ENCODE measurements at regions not wholly inside any gene's neighbourhood (a gene's known extent, or its start where the extent isn't known, plus 50 kb on each side); places are given as distances from the start of the nearest gene placed in this dataset.

GRCh38 chr19:31597616-31598015, 248.4 kb upstream of the TSHZ3 start:
- no peaks in the 10 kb centered on the region for H3K27me3 ChIP-seq (replicated peaks; ENCODE audit: control insufficient read depth, insufficient read depth, low read length)
- TF ChIP-seq, protein P1, sequence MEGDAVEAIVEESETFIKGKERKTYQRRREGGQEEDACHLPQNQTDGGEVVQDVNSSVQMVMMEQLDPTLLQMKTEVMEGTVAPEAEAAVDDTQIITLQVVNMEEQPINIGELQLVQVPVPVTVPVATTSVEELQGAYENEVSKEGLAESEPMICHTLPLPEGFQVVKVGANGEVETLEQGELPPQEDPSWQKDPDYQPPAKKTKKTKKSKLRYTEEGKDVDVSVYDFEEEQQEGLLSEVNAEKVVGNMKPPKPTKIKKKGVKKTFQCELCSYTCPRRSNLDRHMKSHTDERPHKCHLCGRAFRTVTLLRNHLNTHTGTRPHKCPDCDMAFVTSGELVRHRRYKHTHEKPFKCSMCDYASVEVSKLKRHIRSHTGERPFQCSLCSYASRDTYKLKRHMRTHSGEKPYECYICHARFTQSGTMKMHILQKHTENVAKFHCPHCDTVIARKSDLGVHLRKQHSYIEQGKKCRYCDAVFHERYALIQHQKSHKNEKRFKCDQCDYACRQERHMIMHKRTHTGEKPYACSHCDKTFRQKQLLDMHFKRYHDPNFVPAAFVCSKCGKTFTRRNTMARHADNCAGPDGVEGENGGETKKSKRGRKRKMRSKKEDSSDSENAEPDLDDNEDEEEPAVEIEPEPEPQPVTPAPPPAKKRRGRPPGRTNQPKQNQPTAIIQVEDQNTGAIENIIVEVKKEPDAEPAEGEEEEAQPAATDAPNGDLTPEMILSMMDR (IDR thresholded peaks at IDR 0.05; ENCODE audit: insufficient read depth, low read length, poor library complexity, severe bottlenecking) = no peak
- DNase-seq (ENCODE audit: extremely low read depth, insufficient read length) = no peak
- H3K36me3 ChIP-seq (ENCODE audit: control insufficient read depth, insufficient read depth, low read length) = no peaks in the 10 kb centered on the region
- no peak overlapping the region for H3K4me3 ChIP-seq (replicated peaks; ENCODE audit: low read depth, low read length)

- no peak for DNase-seq (ENCODE audit: extremely low read depth, insufficient read length)
- no peak overlapping the region for H3K4me3 ChIP-seq (replicated peaks; ENCODE audit: low read depth, low read length)
Measured at GRCh38 chr19:31598730-31599238, 249.5 kb upstream of the TSHZ3 start.

DNA sequence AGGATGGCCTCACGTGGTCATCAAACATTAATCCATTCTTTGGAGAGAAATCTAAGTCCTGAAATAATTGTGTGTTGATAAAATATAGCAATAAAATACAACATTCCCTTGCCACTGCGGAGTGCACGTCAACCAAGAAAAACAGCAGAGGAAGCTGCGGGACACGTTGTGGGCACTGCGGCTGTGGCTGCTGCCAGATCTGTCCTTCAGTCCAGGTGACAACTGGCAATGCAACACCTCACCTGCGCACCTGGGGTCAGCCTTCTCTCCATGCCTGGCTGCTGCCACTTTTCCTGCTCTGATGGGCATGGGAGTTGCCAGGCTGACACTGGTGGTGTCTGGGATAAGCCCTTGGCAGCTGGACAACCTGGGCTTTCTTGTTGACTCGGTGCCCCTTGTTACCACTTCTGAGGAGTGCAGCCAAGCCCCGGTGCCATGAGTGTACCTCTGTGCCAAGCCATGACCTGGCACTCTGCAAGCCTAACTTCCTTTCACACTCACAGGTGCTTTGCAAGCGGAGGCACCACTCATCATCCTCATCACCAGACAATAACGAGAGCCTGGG, 251.6 kb upstream of the TSHZ3 start:
- DNase-seq (ENCODE audit: extremely low read depth, insufficient read length) = no peak
- Histone ChIP-seq H3K4me3 (replicated peaks; ENCODE audit: low read depth, low read length) (no peak overlapping the region), H3K27me3 (replicated peaks; ENCODE audit: control insufficient read depth, insufficient read depth, low read length) (no peaks in the 10 kb centered on the region), H3K36me3 (ENCODE audit: control insufficient read depth, insufficient read depth, low read length) (no peaks in the 10 kb centered on the region)
- TF ChIP-seq, protein P1 (IDR thresholded peaks at IDR 0.05; ENCODE audit: insufficient read depth, low read length, poor library complexity, severe bottlenecking) = no peak

More at GRCh38 chr19:31598730-31599238, 249.5 kb upstream of the TSHZ3 start:
- Histone ChIP-seq H3K27me3 (replicated peaks; ENCODE audit: control insufficient read depth, insufficient read depth, low read length) (no peaks in the 10 kb centered on the region), H3K36me3 (ENCODE audit: control insufficient read depth, insufficient read depth, low read length) (no peaks in the 10 kb centered on the region)
- TF ChIP-seq, protein P1 (IDR thresholded peaks at IDR 0.05; ENCODE audit: insufficient read depth, low read length, poor library complexity, severe bottlenecking) = no peak

DNA sequence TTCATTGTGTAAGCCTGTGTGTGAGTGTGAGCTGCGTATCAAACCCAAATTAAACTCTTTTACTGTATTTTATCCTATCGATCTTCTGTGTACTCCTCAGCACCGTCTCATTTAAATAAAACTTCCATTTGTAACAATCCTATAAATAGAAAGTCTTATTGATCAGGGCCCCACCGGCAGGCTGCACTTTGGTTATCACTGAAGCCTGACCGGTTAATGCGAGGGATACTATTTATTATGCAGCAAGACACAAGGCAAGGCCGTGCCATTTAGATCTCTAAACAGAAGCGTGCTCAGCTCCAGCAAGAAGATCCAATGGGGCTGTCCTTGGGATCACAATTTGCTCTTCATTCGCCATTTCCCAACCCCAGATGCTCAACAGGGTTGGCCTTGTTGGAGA, 252.6 kb upstream of the TSHZ3 start:
- Histone ChIP-seq H3K27me3 (replicated peaks; ENCODE audit: control insufficient read depth, insufficient read depth, low read length) (no peaks in the 10 kb centered on the region), H3K36me3 (ENCODE audit: control insufficient read depth, insufficient read depth, low read length) (no peaks in the 10 kb centered on the region), H3K4me3 (replicated peaks; ENCODE audit: low read depth, low read length) (no peak overlapping the region)
- TF ChIP-seq, protein P1 (IDR thresholded peaks at IDR 0.05; ENCODE audit: insufficient read depth, low read length, poor library complexity, severe bottlenecking) = no peak
- no peak for DNase-seq (ENCODE audit: extremely low read depth, insufficient read length)

- H3K36me3 ChIP-seq (ENCODE audit: control insufficient read depth, insufficient read depth, low read length) = no peaks in the 10 kb centered on the region
- DNase-seq (ENCODE audit: extremely low read depth, insufficient read length) = no peak
- TF ChIP-seq, protein P1 (IDR thresholded peaks at IDR 0.05; ENCODE audit: insufficient read depth, low read length, poor library complexity, severe bottlenecking) = no peak
- no peaks in the 10 kb centered on the region for H3K27me3 ChIP-seq (replicated peaks; ENCODE audit: control insufficient read depth, insufficient read depth, low read length)
- H3K4me3 ChIP-seq (replicated peaks; ENCODE audit: low read depth, low read length) = no peak overlapping the region
Measured at GRCh38 chr19:31602548-31602947, 253.3 kb upstream of the TSHZ3 start.
